GM18520 (cell line): ENCODE measurements at regions not wholly inside any gene's neighbourhood (a gene's known extent, or its start where the extent isn't known, plus 50 kb on each side); places are given as distances from the start of the nearest gene placed in this dataset.

Experiments
- ATAC-seq: cut with Tn5 transposase; IDR thresholded peaks from one replicate; pipeline ENCODE4 v1.9.1; 2021; ENCODE audit not compliant: unreplicated experiment

DNA sequence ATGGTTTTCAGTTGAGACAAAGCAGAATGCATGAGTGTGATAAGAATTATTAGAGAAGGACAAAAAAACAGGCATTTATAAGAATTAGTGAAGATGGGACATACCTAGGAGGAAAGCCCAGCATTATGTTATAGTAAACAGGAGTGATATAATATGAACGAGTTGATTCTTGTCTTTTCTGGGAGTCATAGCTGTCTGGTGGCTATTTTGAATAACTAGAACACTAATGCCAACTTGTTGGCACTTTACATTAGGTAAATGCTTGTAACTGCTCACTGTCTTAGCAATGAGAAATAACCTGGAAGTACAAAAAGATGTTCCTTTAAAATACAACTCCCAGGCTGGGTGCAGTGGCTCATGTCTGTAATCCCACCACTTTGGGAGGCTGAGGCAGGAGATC, 540.8 kb upstream of the SPHKAP start:
- no peak for ATAC-seq

- no peak for ATAC-seq
These were observed 539.4 kb upstream of the SPHKAP start for GRCh38 chr2:228720895-228721294.

- ATAC-seq: no peak
These were observed 528.4 kb upstream of the SPHKAP start for GRCh38 chr2:228709788-228710371.

DNA sequence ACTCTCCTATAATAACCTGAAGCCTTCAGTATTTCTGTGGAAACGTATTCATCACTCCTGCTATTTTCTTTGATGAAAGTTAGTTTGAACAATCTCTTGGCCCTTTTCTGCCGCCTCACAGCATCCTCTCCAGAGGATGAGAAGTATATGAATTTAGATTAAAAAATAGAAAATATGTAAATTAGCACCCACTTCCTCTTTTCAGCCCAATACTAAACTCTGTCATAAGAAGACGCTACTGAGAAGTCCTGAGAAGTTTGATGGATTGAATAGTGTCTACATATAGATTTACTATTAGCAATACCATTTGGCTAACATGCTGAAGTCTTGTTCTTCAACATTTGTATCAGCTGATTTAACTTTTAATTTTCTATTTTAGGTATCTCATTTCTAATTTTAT, 526.4 kb upstream of the SPHKAP start:
- no peak for ATAC-seq

- ATAC-seq: no peak
These were observed 523.8 kb upstream of the SPHKAP start for GRCh38 chr2:228705318-228705717.

DNA sequence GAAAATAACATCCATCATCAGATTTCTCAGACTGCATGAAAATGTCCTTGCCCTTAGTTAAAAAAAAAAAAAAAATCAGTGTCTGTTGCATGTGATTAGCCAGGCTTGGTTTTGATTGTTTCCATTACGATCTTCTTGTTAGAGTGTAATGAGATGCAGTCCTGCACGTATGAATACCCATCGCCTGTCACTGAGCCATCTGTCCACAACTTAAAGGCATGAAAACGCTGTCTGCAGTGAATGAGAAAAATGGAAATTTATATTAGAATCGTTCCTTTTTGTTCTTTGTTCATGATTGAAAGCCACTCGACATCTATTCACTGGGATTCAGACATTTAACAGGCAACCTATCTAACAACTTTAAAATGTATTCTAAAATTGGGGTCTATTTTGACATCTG, 521.7 kb upstream of the SPHKAP start:
- no peak for ATAC-seq

GRCh38 chr2:228701506-228701905, 520.0 kb upstream of the SPHKAP start:
- ATAC-seq: no peak

GRCh38 chr2:228700638-228701037, 519.2 kb upstream of the SPHKAP start:
- no peak for ATAC-seq

GRCh38 chr2:228699888-228700287, 518.4 kb upstream of the SPHKAP start:
- no peak for ATAC-seq

DNA sequence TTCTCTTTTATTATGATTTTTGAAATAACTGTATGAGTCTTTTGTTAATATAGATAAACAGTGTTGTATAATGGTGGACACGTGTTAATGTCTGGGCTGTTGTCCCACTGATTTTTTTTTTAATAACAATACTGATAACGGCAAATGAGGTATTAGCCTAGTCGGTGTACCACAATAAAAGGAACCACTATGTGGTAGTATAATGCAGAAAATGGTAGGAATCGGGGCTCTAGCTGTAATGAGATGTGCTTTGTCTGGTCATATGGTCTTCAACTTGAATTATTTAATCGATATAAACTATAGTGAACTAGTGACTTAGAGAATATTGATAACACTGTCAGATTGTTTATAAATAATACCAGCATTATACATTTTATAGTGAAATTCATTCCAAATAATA, 517.9 kb upstream of the SPHKAP start:
- ATAC-seq: no peak

DNA sequence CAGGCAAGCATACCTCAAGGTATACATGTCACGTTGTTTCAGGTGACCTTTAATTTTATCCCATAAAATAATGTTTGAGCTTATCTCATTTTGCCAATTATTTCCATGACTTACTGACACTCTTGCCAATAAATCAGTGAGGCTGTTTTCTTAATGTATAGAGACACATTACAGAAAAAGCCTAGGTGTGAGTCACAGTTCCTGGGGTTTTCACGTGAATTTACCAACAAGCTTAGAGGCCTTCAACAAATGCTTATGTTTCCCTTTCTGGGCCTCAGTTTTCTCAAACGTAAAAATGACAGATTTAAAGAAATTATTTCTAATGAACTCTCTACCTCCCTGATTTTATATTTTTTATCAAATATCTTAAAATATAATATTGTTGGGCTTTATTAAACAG, 517.5 kb upstream of the SPHKAP start:
- no peak for ATAC-seq

DNA sequence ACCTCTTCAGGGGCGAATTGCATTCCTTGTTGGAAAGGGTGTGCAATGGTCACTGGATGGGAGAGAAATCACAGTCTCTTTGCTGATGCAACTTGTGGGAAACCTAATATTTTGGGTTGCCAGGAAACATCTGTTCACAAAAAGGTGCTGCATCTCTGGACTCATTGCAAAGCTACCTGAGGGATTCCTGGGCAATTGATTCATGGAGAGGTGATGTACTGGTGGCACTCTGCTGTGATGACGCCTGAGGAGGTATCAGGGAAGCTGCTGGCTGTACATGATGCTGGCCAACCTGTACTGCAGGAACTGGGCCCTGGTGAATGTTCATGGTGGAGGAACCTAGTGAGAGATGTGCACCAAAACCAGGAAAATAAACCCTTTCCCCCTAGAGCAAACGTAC, 516.0 kb upstream of the SPHKAP start:
- ATAC-seq: no peak

- no peak for ATAC-seq
These were observed 509.2 kb upstream of the SPHKAP start for GRCh38 chr2:228690681-228691080.

- ATAC-seq: no peak
These were observed 507.6 kb upstream of the SPHKAP start for GRCh38 chr2:228689053-228689452.

DNA sequence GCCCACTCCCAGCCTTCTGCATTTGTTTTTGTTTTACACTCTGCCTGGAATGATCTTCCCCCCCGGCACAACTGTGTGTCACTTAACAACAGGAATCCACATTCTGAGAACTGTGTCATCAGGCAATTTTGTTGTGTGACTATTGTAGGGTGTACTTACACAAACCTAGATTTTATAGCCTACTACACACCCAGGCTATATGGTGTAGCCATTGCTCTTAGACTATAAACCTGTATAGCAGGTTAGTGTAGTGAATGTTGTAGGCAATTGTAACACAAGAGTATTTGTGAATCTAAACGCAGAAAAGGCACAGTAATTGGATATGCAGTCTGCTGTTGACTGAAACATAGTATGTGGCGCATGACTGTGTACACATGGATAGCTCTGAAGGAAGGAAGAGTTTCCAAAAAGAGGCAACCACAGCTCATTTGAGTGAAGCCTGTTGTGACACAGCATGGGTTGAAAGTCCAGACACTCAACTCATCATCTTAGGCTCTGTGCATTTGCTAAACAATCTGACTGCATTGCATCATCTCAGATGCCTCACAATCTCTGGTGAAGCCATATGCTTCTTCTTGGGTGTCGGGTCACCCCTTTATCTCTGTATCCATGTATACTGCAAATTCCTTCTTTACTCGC, 506.6 kb upstream of the SPHKAP start:
- no peak for ATAC-seq

DNA sequence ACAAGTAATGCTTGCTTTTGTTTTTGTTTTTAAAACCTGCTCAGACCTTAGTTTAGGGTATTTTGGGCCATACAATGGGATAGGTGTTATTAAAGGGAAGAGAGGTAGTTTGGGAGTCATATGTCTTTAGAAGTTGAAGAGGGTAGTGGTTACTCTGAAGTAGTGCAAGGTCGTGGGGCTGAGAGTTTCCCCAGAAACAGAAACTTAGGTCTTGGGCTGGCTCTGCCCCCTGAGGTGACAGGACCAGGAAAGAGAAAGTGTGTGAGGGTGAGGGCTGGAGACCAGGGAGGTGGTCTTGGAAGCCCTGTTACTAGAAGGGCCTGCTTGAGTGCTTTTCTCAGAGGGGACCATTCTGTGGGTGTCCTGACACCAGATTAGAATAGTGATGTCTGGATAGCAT, 500.5 kb upstream of the SPHKAP start:
- ATAC-seq: no peak

DNA sequence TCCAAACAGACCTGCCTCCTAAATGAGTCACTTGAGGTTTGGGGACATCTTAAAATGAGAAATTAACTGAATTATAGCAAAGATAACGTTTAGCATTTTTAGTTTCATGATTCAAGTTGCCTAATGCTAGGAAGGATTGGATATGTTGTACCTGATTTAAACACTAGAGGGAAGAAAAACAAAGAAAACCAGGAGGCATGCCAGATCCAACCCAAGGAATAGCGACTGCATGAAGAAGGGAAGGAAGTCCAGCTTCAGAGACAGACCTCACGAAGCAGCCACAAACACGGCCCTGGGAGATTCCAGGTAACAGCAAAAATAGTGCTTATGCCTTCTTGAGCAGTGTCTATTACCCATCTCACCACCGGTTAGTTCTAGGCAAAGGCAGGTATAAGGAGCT, 499.9 kb upstream of the SPHKAP start:
- ATAC-seq: no peak

GRCh38 chr2:228678110-228678509, 496.6 kb upstream of the SPHKAP start:
- no peak for ATAC-seq

- ATAC-seq: no peak
These were observed 494.2 kb upstream of the SPHKAP start for GRCh38 chr2:228675646-228676045.

DNA sequence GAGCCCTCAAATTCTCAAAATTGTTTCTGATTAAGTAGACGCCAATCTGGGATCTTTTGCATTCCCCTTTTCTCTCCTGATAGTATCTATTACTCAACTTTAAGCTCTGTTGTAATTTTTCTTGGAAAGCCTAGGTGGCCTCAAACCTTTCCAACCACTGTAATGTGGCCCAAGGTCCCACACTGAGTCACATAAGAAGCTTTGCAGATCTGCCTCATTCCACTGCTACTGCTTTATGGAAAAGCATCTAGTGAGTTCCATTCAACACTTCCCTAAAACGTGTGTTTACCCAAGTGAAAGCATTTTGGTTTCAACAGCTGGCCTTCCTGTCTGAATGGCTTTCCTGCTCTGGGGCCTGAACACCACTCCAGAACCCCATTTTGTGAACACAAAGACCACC, 493.6 kb upstream of the SPHKAP start:
- no peak for ATAC-seq

DNA sequence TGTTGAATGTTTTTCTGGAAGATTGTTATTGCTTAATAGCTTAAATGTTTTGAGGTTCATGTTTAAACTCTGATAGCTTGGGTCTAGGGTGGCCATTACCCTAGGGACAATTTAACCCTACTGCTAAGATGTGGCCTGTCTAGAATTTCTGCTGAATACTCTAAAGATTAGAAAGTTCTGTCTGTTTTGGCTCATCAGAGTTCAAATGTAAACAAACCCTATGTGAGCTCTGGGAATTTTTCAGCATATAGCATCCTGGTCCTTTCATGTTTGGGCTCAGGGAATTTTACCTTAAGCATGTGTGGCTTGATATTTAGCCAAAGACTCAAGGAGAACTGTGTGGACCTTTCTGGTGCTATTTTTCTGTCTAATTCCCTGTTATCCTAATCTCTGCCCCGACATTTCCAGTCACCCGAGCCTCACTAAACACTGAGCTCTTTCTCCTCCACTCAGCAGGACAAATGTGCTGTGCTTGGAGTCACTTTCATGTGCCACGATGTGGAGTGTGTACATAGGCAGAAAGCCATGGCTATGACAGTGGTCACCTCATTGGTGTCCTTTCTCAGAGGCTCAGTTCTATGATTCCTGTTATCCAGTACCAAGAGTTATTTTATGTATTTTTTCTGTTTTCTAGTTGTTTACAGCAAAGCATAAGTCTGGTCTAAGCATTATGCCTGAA, 492.5 kb upstream of the SPHKAP start:
- ATAC-seq: no peak

DNA sequence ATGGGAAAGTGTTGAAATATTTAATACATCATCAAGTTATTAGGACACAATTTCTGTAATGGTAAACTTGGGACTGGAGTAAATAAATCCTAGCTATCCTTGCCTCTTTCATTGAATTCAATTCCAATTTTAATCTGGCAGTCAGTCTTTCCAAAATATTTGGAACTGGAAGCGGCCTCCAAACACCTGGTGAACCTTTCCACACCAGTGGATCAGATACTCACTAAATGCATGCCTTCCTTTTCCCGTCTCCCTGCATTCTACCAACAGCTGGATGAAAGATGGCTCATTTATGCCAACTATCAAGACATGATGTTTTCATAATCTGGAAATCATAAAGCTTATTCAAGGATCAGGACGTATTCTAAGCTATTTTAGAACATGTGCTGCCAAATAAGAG, 488.2 kb upstream of the SPHKAP start:
- no peak for ATAC-seq

DNA sequence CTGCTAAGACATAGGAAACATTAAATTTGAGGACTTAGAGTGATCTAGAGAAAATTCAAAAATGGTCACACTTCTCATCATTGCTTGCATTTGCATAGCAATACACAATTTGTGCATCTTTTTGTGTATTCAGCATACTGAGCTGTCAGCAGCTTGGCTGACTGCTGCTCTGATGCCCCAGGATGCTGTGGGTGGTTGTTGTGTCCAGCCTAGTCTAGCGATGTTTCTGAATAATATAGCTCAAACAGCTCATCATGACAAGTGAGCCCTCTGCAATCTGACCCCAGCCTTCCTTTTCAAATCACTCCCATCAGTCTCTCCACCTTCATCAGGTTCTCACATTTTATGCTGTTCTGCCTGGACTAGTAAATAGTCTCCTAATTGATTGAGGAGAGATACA, 483.7 kb upstream of the SPHKAP start:
- no peak for ATAC-seq
